H1 (cell line): ENCODE measurements at regions not wholly inside any gene's neighbourhood (a gene's known extent, or its start where the extent isn't known, plus 50 kb on each side); places are given as distances from the start of the nearest gene placed in this dataset.

Experiments
- GTF2F1 ChIP-seq: IDR thresholded peaks from 2 replicates; pipeline ENCODE4 v1.6.1; 2012; ENCODE audit warnings: low read depth, low read length, improper control_type of control experiment, borderline replicate concordance
- RXRA ChIP-seq: IDR thresholded peaks from 2 replicates; pipeline ENCODE4 v1.6.1; 2011; ENCODE audit warnings: low read depth, mild to moderate bottlenecking, low read length, moderate library complexity; ENCODE audit not compliant: insufficient read depth

DNA sequence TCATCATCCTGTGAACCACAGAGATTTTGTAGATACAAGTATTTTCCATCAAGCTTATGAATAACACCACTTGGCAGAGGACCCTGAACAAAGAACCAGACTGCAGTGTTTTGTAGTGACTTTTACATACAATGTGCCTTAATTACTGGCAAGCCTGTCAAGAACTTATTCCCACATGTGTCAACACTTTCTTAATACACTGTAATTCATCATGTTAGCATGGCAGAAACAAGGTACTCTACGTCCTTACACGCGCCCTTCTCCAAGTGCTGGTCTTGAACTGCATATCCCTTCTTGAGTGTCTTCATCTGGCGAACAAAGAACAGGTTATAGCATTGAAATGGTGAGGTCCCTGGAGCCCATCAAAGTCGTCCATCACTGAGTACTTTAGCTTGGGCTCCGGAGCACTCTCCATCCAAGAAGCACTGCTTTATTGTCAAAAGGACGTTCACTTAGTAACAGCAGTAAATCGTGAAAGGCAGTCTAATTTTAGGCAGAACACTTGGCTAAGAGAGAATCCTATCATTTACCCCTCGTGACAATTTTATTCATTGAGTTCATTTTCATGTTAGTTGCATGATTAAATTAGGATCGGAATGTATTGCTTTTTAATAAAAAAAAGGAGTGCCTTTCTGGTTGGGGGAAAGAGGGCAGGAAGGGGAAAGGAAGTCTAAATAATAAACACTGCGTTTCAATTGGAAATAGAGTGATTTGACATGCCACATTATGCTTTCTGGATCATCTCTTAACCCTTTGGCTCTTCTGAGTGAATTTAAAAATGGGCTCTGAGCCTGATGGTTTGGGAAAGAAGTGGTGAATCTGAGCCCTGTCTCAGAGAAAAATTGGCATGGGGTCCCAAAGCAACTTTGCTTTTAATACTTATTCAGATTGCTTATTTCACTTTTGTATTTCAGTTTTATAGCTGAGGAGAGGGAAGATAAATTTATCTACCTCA lies 376.1 kb downstream of the DLEU7 start (continued):
- TF ChIP-seq GTF2F1 (no peak), RXRA (no peak)
- TF ChIP-seq, all 59 proteins: peak for 0
